Activated naive CD4-positive, alpha-beta T cell treated with anti-CD3 and anti-CD28 coated beads for 36 hours (primary cell): ENCODE measurements at regions not wholly inside any gene's neighbourhood (a gene's known extent, or its start where the extent isn't known, plus 50 kb on each side); places are given as distances from the start of the nearest gene placed in this dataset.
"Not testable (repeated sequence)": the region's sequence is repeated elsewhere in the genome, so short reads cannot be mapped to it uniquely, and the experiment has no call there.

Experiments used
- CTCF ChIA-PET: fragments of 350-600 bp; sonication (Branson Sonifier 250); formaldehyde crosslinking; loops from one replicate; lab custom pipeline; 2021; ENCODE audit warnings: antibody characterized with exemption; lab: Charles Lee
- DNase-seq: peaks from one replicate; pipeline ENCODE4 v3.0.0-alpha.2; 2020
- H3K27ac Mint-ChIP-seq: one replicate; pipeline ENCODE4 v1.8.0; 2021; ENCODE audit warnings: mild to moderate bottlenecking, mixed read lengths
- H3K27me3 Mint-ChIP-seq: one replicate; pipeline ENCODE4 v1.8.0; 2021; ENCODE audit warnings: low read depth, mixed read lengths
- H3K36me3 Mint-ChIP-seq: one replicate; pipeline ENCODE4 v1.8.0; 2021; ENCODE audit warnings: low read depth, mixed read lengths
- H3K4me1 Mint-ChIP-seq: one replicate; pipeline ENCODE4 v1.8.0; 2021; ENCODE audit warnings: low read depth, mixed read lengths
- H3K4me3 Mint-ChIP-seq: one replicate; pipeline ENCODE4 v1.8.0; 2021; ENCODE audit warnings: mild to moderate bottlenecking, moderate library complexity, mixed read lengths
- H3K9me3 Mint-ChIP-seq: one replicate; pipeline ENCODE4 v1.8.0; 2021; ENCODE audit warnings: mixed read lengths
- intact Hi-C: fragments of 100-400 bp; cut with micrococcal nuclease; formaldehyde crosslinking; loops from one replicate; pipeline ENCODE4 v1.15.1; 2023

DNA sequence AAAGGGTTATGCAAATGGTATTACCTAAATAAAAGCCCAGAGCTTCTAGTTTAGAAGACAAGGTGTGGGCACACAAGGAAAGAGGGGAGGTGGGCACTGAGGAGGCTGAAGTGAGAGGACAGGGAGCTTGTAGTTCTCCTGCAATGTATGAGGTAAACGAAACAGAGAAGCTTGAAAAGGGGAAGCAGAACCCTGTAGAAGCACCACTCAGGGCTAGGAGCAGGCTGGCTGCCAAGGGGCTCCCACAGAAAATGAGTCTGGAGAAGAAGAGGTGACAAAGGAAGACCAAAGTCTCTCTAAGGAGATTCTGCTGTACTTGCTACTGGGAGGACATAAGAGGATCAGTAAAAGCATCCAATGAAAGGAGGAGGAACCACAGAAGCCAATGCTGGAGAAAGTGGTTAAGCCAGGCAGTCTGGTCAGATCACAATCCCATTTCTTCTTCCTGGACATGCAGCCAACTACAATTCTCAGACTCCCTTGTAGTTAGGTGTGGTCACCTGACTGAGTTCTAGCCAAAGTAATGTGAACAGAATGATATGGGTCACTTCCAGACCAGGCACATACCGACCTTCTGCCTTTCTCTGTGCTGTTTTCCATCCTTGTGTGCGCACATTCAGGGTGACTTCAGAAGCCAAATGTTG lies 174.5 kb upstream of the MAP3K1 start:
- Mint-ChIP-seq H3K9me3 (no peaks in the 10 kb centered on the region), H3K4me1 (peaks cover 3% of the 10 kb centered on the region), H3K27ac (no peak overlapping the region), H3K4me3 (no peak overlapping the region), H3K27me3 (no peaks in the 10 kb centered on the region), H3K36me3 (no peaks in the 10 kb centered on the region)
- intact Hi-C loops: no loop called here
- CTCF ChIA-PET: no interaction called here
- no peak for DNase-seq

GRCh38 chr5:56639476-56639875 lies 175.9 kb upstream of the MAP3K1 start:
- no peak overlapping the region for H3K27ac Mint-ChIP-seq

GRCh38 chr5:56638768-56639238 lies 176.5 kb upstream of the MAP3K1 start:
- no peak overlapping the region for H3K4me3 Mint-ChIP-seq
- no peak overlapping the region for H3K27ac Mint-ChIP-seq
- CTCF ChIA-PET: no interaction called here
- no peaks in the 10 kb centered on the region for H3K9me3 Mint-ChIP-seq
- intact Hi-C loops: no loop called here
- peaks cover 3% of the 10 kb centered on the region for H3K4me1 Mint-ChIP-seq
- no peak for DNase-seq
- H3K36me3 Mint-ChIP-seq: no peaks in the 10 kb centered on the region
- no peaks in the 10 kb centered on the region for H3K27me3 Mint-ChIP-seq

More at GRCh38 chr5:56639476-56639875, 175.9 kb upstream of the MAP3K1 start:
- H3K27me3 Mint-ChIP-seq: no peaks in the 10 kb centered on the region
- H3K4me3 Mint-ChIP-seq: no peak overlapping the region
- no peaks in the 10 kb centered on the region for H3K9me3 Mint-ChIP-seq
- peaks cover 3% of the 10 kb centered on the region for H3K4me1 Mint-ChIP-seq
- CTCF ChIA-PET: no interaction called here
- H3K36me3 Mint-ChIP-seq: no peaks in the 10 kb centered on the region
- no peak for DNase-seq
- intact Hi-C loops: no loop called here

- no peak for DNase-seq
- CTCF ChIA-PET: no interaction called here
- no peak overlapping the region for H3K27ac Mint-ChIP-seq
- no peaks in the 10 kb centered on the region for H3K36me3 Mint-ChIP-seq
- H3K27me3 Mint-ChIP-seq: no peaks in the 10 kb centered on the region
- peaks cover 3% of the 10 kb centered on the region for H3K4me1 Mint-ChIP-seq
- intact Hi-C loops: no loop called here
- H3K4me3 Mint-ChIP-seq: no peak overlapping the region
- H3K9me3 Mint-ChIP-seq: no peaks in the 10 kb centered on the region
Observed at GRCh38 chr5:56638061-56638621, 177.2 kb upstream of the MAP3K1 start.

DNA sequence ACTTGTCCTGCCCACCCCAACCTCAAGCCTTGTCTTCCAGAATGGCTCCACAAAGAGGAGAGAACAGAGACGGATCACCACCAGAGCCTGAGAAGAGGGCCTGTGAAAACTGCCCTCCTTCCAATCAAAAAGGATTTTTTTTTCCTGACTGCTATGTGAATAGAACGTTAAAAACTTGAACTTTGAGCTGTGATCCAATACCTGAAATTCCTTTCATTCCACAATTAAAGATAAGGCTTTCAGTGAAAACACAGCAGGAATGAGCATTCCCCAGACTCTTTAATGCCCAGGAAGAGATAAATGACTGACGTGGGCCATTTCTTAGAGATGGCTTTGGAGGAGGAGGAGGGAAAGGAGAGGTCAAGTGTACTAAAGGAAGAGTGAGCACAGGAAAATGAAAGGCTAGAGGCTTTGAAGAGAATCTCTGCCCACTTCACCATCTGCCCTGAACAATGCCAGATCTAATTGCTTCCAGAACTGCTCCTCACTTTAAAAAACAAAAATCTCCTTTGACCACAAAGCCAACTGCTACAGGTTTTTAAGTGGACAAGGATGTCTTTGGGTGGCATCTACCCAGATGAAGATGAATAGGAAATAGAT lies 177.9 kb upstream of the MAP3K1 start:
- Mint-ChIP-seq H3K27ac (no peak overlapping the region), H3K9me3 (no peaks in the 10 kb centered on the region), H3K27me3 (no peaks in the 10 kb centered on the region), H3K4me1 (peaks cover 3% of the 10 kb centered on the region), H3K4me3 (no peak overlapping the region), H3K36me3 (no peaks in the 10 kb centered on the region)
- intact Hi-C loops: no loop called here
- CTCF ChIA-PET: interaction anchor here (0.7 kb wide), 1 partner anchor 333 kb away, joined by 3 read pairs; no protein-coding TSS in a partner anchor
- no peak for DNase-seq

- H3K4me1 Mint-ChIP-seq: peaks cover 1% of the 10 kb centered on the region
- peaks cover 4% of the 10 kb centered on the region for H3K9me3 Mint-ChIP-seq
- CTCF ChIA-PET: no interaction called here
- H3K36me3 Mint-ChIP-seq: no peaks in the 10 kb centered on the region
- H3K27ac Mint-ChIP-seq: no peak overlapping the region
- no peak overlapping the region for H3K4me3 Mint-ChIP-seq
- intact Hi-C loops: no loop called here
- no peaks in the 10 kb centered on the region for H3K27me3 Mint-ChIP-seq
- no peak for DNase-seq
Observed at GRCh38 chr5:56633950-56634349, 181.4 kb upstream of the MAP3K1 start.

GRCh38 chr5:56632939-56633338 lies 182.4 kb upstream of the MAP3K1 start:
- no peak overlapping the region for H3K4me3 Mint-ChIP-seq
- no peaks in the 10 kb centered on the region for H3K27me3 Mint-ChIP-seq
- H3K36me3 Mint-ChIP-seq: peaks cover 2% of the 10 kb centered on the region
- no peaks in the 10 kb centered on the region for H3K4me1 Mint-ChIP-seq
- intact Hi-C loops: no loop called here
- H3K27ac Mint-ChIP-seq: no peak overlapping the region
- CTCF ChIA-PET: no interaction called here
- DNase-seq: no peak
- H3K9me3 Mint-ChIP-seq: peaks cover 11% of the 10 kb centered on the region

GRCh38 chr5:56632199-56632598 lies 183.2 kb upstream of the MAP3K1 start:
- Mint-ChIP-seq H3K9me3 (peaks cover 13% of the 10 kb centered on the region), H3K4me1 (no peaks in the 10 kb centered on the region), H3K4me3 (no peak overlapping the region), H3K27me3 (no peaks in the 10 kb centered on the region), H3K27ac (no peak overlapping the region), H3K36me3 (peaks cover 2% of the 10 kb centered on the region)
- no peak for DNase-seq
- intact Hi-C loops: no loop called here
- CTCF ChIA-PET: no interaction called here

- Mint-ChIP-seq H3K36me3 (peaks cover 2% of the 10 kb centered on the region), H3K27me3 (no peaks in the 10 kb centered on the region), H3K4me1 (no peaks in the 10 kb centered on the region), H3K9me3 (peaks cover 13% of the 10 kb centered on the region), H3K4me3 (no peak overlapping the region), H3K27ac (no peak overlapping the region)
- CTCF ChIA-PET: no interaction called here
- intact Hi-C loops: no loop called here
- DNase-seq: no peak
Observed at GRCh38 chr5:56631719-56632118, 183.6 kb upstream of the MAP3K1 start.

DNA sequence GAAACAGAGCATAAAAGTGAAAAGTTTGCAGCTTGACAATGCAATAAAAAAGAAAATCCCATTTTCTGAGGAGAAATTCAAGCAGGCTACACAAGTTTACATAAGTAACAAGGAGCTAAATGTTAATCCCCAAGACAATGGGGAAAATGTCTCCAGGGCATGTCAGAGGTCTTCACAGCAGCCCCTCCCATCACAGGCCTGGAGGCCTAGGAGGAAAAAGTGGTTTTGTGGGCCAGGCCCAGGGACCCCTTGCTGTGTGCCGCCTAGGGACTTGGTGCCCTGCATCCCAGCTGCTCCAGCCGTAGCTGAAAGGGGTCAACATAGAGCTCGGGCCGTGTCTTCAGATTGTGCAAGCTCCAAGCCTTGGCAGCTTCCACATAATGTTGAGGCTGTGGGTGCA lies 186.7 kb upstream of the MAP3K1 start:
- H3K9me3 Mint-ChIP-seq: peaks cover 13% of the 10 kb centered on the region
- CTCF ChIA-PET, H3K27me3 Mint-ChIP-seq, H3K36me3 Mint-ChIP-seq, H3K4me1 Mint-ChIP-seq, intact Hi-C loops, H3K27ac Mint-ChIP-seq, H3K4me3 Mint-ChIP-seq, DNase-seq: not testable (repeated sequence)

DNA sequence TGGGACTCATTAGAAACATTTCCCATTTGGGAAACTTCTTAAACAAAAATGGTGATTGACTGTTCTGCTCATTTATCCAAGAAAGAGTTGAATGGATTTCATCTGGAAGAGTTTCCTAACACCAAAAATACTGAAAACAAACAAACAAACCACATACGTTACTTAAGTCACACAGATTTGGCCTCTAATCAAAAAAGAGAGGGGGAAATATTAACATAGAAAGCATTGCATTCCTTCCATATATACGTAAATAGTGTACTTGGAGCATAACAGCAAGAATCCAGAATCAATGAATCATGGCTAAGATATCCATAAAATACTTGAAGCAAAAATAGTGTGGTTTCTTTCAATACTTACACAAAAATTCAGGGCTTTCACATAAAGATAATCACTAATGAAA lies 189.8 kb upstream of the MAP3K1 start:
- CTCF ChIA-PET: no interaction called here

DNA sequence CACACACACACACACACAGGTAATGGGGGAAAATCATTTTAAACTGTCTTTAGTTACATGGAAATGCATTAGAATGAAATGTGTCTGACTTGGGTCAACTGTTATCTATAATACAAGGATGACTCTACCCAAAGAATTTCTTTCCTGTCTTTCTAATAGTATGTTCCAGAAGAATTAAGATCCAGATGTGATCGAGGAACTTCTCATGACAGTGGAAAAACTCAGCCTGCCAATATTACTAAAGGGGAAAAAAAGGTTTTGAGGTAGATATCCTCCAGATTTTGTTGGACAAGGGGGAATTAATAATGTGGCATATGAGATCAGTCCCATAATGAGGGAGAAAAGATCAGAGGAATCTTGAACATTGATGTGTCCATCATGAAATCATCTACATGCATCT lies 190.6 kb upstream of the MAP3K1 start:
- CTCF ChIA-PET: no interaction called here
- no peak for DNase-seq
- H3K4me1 Mint-ChIP-seq: no peaks in the 10 kb centered on the region
- H3K4me3 Mint-ChIP-seq: no peak overlapping the region
- peaks cover 19% of the 10 kb centered on the region for H3K9me3 Mint-ChIP-seq
- intact Hi-C loops: no loop called here
- no peaks in the 10 kb centered on the region for H3K27me3 Mint-ChIP-seq
- H3K27ac Mint-ChIP-seq: no peak overlapping the region
- H3K36me3 Mint-ChIP-seq: peaks cover 5% of the 10 kb centered on the region

More for the DNA sequence above, 189.8 kb upstream of the MAP3K1 start:
- intact Hi-C loops: no loop called here
- peaks cover 20% of the 10 kb centered on the region for H3K9me3 Mint-ChIP-seq
- no peak for DNase-seq
- H3K4me3 Mint-ChIP-seq: no peak overlapping the region
- no peaks in the 10 kb centered on the region for H3K27me3 Mint-ChIP-seq
- H3K36me3 Mint-ChIP-seq: peaks cover 5% of the 10 kb centered on the region
- no peak overlapping the region for H3K27ac Mint-ChIP-seq
- no peaks in the 10 kb centered on the region for H3K4me1 Mint-ChIP-seq

DNA sequence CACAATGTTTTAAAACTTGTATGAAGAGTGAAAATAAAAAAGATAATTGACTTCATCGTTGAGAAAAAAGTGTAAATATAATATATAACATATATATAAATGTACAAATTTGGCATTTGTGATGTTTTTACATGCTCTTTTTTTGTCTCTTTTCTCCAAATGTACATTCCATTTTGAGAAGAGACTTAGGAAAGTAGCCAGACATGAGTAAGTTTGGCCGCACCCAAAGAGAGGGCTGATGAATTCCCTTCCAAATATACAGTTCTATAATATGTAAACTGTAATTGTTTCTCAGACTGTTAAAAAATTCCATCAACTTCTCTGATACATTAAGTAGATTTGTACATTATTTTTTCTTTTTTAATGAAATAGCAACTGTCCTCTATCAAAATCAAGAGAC lies 193.2 kb upstream of the MAP3K1 start:
- Mint-ChIP-seq H3K27ac (no peak overlapping the region), H3K27me3 (no peaks in the 10 kb centered on the region), H3K36me3 (peaks cover 4% of the 10 kb centered on the region), H3K4me3 (no peak overlapping the region), H3K4me1 (no peaks in the 10 kb centered on the region), H3K9me3 (peaks cover 18% of the 10 kb centered on the region)
- no peak for DNase-seq
- CTCF ChIA-PET: no interaction called here
- intact Hi-C loops: no loop called here
